ENCODE measurements at regions not wholly inside any gene's neighbourhood (a gene's known extent, or its start where the extent isn't known, plus 50 kb on each side); places are given as distances from the start of the nearest gene placed in this dataset.

DNA sequence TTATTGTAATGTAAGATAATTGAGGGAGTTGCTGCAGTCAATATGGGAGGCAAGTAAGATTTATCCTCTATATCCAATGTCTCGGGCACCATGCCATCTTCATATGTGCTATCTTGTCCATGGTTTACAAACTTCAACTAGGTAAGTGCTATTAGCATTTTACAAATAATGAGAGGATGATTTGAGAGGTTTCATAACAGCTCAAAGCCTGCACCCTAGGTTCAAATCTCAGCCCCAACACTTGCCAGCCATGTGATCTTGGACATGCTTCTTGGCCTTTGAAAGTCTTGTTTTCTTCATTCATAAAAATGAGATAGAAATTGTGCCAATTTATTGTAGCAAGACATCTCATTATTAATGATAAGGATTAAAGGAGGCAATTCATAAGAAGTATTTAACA lies 108.8 kb downstream of the RND3 start:
- intact Hi-C loops (cut with DNase I; ENCODE audit: low total_unique reads), result no loop called here
- no peak for TF ChIP-seq POLR2A (IDR thresholded peaks at IDR 0.05)
- TF ChIP-seq, protein P1, sequence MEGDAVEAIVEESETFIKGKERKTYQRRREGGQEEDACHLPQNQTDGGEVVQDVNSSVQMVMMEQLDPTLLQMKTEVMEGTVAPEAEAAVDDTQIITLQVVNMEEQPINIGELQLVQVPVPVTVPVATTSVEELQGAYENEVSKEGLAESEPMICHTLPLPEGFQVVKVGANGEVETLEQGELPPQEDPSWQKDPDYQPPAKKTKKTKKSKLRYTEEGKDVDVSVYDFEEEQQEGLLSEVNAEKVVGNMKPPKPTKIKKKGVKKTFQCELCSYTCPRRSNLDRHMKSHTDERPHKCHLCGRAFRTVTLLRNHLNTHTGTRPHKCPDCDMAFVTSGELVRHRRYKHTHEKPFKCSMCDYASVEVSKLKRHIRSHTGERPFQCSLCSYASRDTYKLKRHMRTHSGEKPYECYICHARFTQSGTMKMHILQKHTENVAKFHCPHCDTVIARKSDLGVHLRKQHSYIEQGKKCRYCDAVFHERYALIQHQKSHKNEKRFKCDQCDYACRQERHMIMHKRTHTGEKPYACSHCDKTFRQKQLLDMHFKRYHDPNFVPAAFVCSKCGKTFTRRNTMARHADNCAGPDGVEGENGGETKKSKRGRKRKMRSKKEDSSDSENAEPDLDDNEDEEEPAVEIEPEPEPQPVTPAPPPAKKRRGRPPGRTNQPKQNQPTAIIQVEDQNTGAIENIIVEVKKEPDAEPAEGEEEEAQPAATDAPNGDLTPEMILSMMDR (IDR thresholded peaks at IDR 0.05), result no peak
- DNase-seq (ENCODE audit: low spot score in 2 of 2), result no peak
- WGBS, 2 donors, result 85 to 94% methylated on average over 1 of the region's 1 CpG
- H3K4me3 ChIP-seq (ENCODE audit: low read depth, poor library complexity, severe bottlenecking), result no peak overlapping the region

DNA sequence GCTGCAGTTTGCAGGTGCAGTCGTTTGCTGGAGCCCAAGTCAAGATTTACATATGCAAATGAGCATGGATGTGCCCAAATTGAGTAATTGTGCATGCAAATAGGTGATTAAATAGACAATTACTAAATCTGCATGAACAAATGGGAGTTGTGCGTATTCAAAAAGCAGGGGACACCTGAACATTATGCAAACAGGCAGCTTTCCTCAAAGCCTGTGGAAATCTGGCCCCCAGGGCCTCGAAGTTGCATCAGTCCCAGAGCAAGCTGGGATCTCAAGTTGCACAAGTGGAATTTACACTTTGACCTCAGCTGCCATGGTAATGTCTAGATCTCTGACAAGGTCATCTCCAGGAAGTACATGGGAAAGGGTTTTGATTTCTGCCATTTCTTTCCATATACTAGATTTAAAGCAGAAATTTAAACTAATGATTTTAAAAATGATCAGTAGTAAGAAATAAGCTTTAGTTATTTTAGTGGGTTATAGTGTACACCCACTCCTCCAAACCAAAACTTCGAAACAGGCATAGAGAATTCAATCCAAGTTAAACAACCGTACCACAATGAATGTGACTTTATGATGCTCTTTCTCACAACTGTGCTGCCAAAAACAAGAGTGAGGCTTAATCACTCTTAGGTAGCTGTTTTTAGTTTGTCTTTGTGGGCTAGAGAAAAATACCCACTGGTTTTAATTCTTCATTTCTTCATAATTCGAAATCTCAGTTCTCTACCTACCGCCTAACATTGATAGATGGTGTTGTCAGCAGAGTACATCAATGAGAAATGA lies 110.7 kb downstream of the RND3 start:
- DNase-seq (ENCODE audit: low spot score in 2 of 2), result no peak
- 76 to 77% methylated on average over 7 of the region's 7 CpGs for WGBS, 2 donors
- H3K4me3 ChIP-seq (ENCODE audit: low read depth, poor library complexity, severe bottlenecking), result no peak overlapping the region
- no peak for TF ChIP-seq POLR2A (IDR thresholded peaks at IDR 0.05)
- TF ChIP-seq, protein P1 (IDR thresholded peaks at IDR 0.05), result no peak
- intact Hi-C loops (cut with DNase I; ENCODE audit: low total_unique reads), result no loop called here

GRCh38 chr2:150375333-150375732 lies 112.1 kb downstream of the RND3 start:
- intact Hi-C loops (cut with DNase I; ENCODE audit: low total_unique reads), result no loop called here
- no peak for DNase-seq (ENCODE audit: low spot score in 2 of 2)
- 89 to 90% methylated on average over 2 of the region's 2 CpGs for WGBS, 2 donors
- H3K4me3 ChIP-seq (ENCODE audit: low read depth, poor library complexity, severe bottlenecking), result no peak overlapping the region
- TF ChIP-seq, protein P1 (IDR thresholded peaks at IDR 0.05), result no peak
- no peak for TF ChIP-seq POLR2A (IDR thresholded peaks at IDR 0.05)

DNA sequence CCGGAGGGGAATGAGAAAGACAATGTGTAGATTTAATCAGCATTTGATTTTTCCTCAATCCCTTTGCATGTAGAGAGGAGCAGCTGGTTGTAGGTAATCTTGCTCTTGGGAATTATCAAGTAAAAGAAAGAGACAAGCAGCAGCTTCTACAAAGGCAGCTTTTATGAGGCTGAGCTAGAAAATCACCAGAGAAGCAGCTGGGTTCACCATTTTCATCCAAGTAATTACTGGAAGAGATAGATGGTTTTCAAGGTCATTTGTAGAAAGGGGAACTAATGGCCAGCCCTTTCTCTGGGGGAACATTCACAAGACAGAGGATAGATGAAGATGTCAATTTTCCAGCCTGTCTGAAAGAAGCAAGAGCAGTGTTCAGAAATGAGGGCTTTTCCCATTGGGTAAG lies 113.0 kb downstream of the RND3 start:
- 80 to 83% methylated on average over 1 of the region's 1 CpG for WGBS, 2 donors
- TF ChIP-seq, protein P1 (IDR thresholded peaks at IDR 0.05), result no peak
- TF ChIP-seq POLR2A (IDR thresholded peaks at IDR 0.05), result no peak

GRCh38 chr2:150373374-150373773 lies 114.1 kb downstream of the RND3 start:
- no peak overlapping the region for H3K4me3 ChIP-seq (ENCODE audit: low read depth, poor library complexity, severe bottlenecking)
- 91 to 93% methylated on average over 2 of the region's 2 CpGs for WGBS, 2 donors
- TF ChIP-seq, protein P1 (IDR thresholded peaks at IDR 0.05), result no peak
- TF ChIP-seq POLR2A (IDR thresholded peaks at IDR 0.05), result no peak
- intact Hi-C loops (cut with DNase I; ENCODE audit: low total_unique reads), result no loop called here
- DNase-seq (ENCODE audit: low spot score in 2 of 2), result no peak

More for the DNA sequence above, 113.0 kb downstream of the RND3 start:
- no peak overlapping the region for H3K4me3 ChIP-seq (ENCODE audit: low read depth, poor library complexity, severe bottlenecking)
- DNase-seq (ENCODE audit: low spot score in 2 of 2), result no peak
- intact Hi-C loops (cut with DNase I; ENCODE audit: low total_unique reads), result no loop called here

Measured in lower leg skin (tissue), 4 donors.